ENCODE measurements at regions not wholly inside any gene's neighbourhood (a gene's known extent, or its start where the extent isn't known, plus 50 kb on each side); places are given as distances from the start of the nearest gene placed in this dataset.

GRCh38 chr11:45060707-45061106, 85.7 kb upstream of the PRDM11 start:
- no peak for DNase-seq (ENCODE audit: low read depth in 2 of 2)
- no peak overlapping the region for H3K4me3 ChIP-seq (replicated peaks in 1 of 2; ENCODE audit: low read depth in 2 of 2, low read length in 2 of 2)
- TF ChIP-seq CTCF (IDR thresholded peaks at IDR 0.05; ENCODE audit: low read depth, low read length): no peak

DNA sequence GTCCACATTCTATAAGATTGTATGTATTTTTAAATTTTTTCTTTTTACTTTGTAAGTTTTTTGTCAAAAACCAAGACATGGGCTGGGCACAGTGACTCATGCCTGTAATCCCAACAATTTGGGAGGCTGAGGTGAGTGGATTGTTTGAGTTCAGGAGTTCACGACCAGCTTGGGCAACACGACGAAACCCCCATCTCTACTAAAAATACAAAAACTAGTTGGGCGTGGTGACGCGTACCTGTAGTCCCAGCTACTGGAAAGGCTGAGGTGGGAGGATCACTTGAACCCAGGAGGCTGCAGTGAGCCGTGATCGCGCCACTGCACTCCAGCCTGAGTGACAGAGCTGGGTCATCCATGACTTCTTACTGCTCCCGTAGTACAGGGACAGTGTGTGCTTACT, 84.8 kb upstream of the PRDM11 start:
- no peak overlapping the region for H3K4me3 ChIP-seq (replicated peaks in 1 of 2; ENCODE audit: low read depth in 2 of 2, low read length in 2 of 2)
- TF ChIP-seq CTCF (IDR thresholded peaks at IDR 0.05; ENCODE audit: low read depth, low read length): no peak
- no peak for DNase-seq (ENCODE audit: low read depth in 2 of 2)

GRCh38 chr11:45062115-45062514, 84.3 kb upstream of the PRDM11 start:
- DNase-seq (ENCODE audit: low read depth in 2 of 2): no peak
- TF ChIP-seq CTCF (IDR thresholded peaks at IDR 0.05; ENCODE audit: low read depth, low read length): no peak
- H3K4me3 ChIP-seq (replicated peaks in 1 of 2; ENCODE audit: low read depth in 2 of 2, low read length in 2 of 2): no peak overlapping the region

DNA sequence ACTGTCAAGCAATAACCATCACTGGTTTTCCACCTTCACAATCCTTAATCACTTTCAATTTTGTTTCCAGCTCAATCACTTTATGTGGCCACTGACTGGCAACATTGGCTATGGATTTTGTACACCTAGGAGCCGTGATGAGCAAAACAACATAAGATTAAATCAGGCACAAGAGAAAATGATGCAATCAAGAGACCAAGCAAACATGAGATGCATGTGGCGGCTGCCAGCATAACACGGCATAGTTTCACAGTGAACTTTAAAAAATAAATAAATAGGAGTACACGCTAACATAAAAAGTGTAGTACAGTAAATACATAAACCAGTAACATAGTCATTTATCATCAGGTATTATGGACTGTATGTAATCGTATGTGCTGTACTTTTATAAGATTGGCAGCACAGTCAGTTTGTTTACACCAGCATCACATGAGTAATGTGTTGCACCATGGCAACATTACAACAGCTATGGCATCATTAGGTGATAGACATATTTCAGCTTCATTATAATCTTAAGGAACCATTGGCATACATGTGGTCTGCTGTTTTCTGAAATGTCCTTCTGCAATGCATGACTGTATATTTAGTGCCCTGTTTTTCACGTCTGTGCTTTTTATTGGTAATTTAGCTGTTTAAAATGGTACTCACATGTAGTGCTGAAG, 83.3 kb upstream of the PRDM11 start:
- DNase-seq (ENCODE audit: low read depth in 2 of 2): no peak
- no peak for TF ChIP-seq CTCF (IDR thresholded peaks at IDR 0.05; ENCODE audit: low read depth, low read length)
- H3K4me3 ChIP-seq (replicated peaks in 1 of 2; ENCODE audit: low read depth in 2 of 2, low read length in 2 of 2): no peak overlapping the region

- DNase-seq (ENCODE audit: low read depth in 2 of 2): no peak
- no peak for TF ChIP-seq CTCF (IDR thresholded peaks at IDR 0.05; ENCODE audit: low read depth, low read length)
- H3K4me3 ChIP-seq (replicated peaks in 1 of 2; ENCODE audit: low read depth in 2 of 2, low read length in 2 of 2): no peak overlapping the region
Measured at GRCh38 chr11:45063669-45064068, 82.8 kb upstream of the PRDM11 start.

DNA sequence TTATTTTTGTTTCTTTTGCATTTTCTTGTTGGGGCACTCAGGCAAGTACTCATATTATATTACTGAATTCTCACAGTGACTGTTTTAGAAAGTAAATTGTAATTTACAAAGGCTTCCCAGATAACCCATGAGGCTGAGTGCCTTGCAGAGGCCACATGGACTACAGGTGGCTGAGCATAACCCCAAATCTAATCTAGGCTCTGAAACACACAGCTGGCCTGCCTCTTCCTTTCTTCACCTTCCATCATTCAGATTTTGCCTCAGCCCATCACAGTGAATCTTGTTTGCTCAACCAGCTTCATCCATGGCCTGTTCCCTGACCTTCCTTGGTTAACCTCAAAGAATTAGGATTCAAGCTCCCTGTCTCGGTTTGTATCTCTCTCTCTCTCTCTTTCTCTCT, 78.5 kb upstream of the PRDM11 start:
- no peak overlapping the region for H3K4me3 ChIP-seq (replicated peaks in 1 of 2; ENCODE audit: low read depth in 2 of 2, low read length in 2 of 2)
- no peak for DNase-seq (ENCODE audit: low read depth in 2 of 2)
- TF ChIP-seq CTCF (IDR thresholded peaks at IDR 0.05; ENCODE audit: low read depth, low read length): no peak

- H3K4me3 ChIP-seq (replicated peaks in 1 of 2; ENCODE audit: low read depth in 2 of 2, low read length in 2 of 2): no peak overlapping the region
- no peak for TF ChIP-seq CTCF (IDR thresholded peaks at IDR 0.05; ENCODE audit: low read depth, low read length)
- DNase-seq (ENCODE audit: low read depth in 2 of 2): no peak
Measured at GRCh38 chr11:45071232-45071631, 75.2 kb upstream of the PRDM11 start.

Data from cardiac fibroblast (primary cell).